22Rv1 (cell line): ENCODE measurements at regions not wholly inside any gene's neighbourhood (a gene's known extent, or its start where the extent isn't known, plus 50 kb on each side); places are given as distances from the start of the nearest gene placed in this dataset.

Experiments used
- ZFX ChIP-seq: fragments of 450-650 bp; IDR thresholded peaks from 2 replicates; pipeline ENCODE4 v1.6.1; 2017; ENCODE audit warnings: antibody characterized with exemption, borderline replicate concordance
- TF ChIP-seq, protein P1 (sequence below): fragments of 450-650 bp; IDR thresholded peaks from 2 replicates; pipeline ENCODE4 v1.5.1; 2017; ENCODE audit warnings: mild to moderate bottlenecking

DNA sequence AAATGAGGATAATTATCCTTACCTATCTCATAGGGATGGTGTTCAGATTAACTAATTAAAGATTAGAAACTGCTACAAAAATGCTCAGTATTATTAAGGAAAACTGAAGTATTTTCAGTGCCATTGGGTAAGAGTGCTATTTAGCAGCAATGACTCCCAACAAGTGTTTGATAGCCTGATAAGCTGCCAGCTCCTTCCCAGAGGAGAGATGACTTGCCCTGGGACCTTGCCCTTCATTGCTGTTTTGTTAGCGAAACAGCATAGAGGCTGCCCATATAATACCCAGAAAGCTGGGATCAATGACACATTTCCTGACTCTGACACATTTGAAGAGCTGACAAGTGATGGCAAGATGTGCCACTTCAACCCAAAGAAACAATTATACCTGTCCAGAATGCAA, 592.2 kb downstream of the ADGRL2 start:
- TF ChIP-seq, protein P1, sequence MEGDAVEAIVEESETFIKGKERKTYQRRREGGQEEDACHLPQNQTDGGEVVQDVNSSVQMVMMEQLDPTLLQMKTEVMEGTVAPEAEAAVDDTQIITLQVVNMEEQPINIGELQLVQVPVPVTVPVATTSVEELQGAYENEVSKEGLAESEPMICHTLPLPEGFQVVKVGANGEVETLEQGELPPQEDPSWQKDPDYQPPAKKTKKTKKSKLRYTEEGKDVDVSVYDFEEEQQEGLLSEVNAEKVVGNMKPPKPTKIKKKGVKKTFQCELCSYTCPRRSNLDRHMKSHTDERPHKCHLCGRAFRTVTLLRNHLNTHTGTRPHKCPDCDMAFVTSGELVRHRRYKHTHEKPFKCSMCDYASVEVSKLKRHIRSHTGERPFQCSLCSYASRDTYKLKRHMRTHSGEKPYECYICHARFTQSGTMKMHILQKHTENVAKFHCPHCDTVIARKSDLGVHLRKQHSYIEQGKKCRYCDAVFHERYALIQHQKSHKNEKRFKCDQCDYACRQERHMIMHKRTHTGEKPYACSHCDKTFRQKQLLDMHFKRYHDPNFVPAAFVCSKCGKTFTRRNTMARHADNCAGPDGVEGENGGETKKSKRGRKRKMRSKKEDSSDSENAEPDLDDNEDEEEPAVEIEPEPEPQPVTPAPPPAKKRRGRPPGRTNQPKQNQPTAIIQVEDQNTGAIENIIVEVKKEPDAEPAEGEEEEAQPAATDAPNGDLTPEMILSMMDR: no peak
- no peak for TF ChIP-seq ZFX
